Omental fat pad (tissue), 3 donors: ENCODE measurements at regions not wholly inside any gene's neighbourhood (a gene's known extent, or its start where the extent isn't known, plus 50 kb on each side); places are given as distances from the start of the nearest gene placed in this dataset.

ENCODE experiments used
- ATAC-seq: fragments of 150-250 bp; one replicate; pipeline ENCODE4 v1.9.1; 2016; ENCODE audit warnings: mild to moderate bottlenecking, moderate library complexity; ENCODE audit not compliant: low FRiP score
- DNase-seq: peaks from one replicate; pipeline ENCODE4 v3.0.0-alpha.2; 2019; ENCODE audit warnings: low spot score
- TF ChIP-seq, protein P1 (sequence below), 3 donors: fragments of 450-650 bp; IDR thresholded peaks; one replicate each; pipeline ENCODE4 v1.5.1; 2016 to 2017; ENCODE audit warnings: antibody characterized with exemption in 3 of 3, mild to moderate bottlenecking in 3 of 3, moderate library complexity in 2 of 3

DNA sequence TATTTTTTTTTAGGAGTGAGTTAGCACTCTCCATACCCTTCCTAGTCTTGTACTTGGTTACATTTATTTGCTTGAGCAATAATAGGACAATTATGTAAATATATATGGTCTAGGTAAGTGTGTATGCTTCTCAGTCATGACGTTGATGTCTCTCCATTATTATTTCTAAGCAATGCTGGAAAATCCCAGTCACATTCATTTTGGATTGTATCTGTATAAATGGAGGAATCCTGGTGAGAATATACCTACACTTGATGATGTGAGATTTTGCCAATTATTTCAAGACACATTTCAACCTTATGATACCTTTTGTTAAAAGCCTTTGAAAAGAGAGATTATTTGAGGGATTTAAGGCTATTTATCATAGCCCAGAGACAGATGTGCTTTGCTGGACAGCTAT lies 2244.5 kb upstream of the WWC1 start:
- DNase-seq, result no peak
- TF ChIP-seq, protein P1, sequence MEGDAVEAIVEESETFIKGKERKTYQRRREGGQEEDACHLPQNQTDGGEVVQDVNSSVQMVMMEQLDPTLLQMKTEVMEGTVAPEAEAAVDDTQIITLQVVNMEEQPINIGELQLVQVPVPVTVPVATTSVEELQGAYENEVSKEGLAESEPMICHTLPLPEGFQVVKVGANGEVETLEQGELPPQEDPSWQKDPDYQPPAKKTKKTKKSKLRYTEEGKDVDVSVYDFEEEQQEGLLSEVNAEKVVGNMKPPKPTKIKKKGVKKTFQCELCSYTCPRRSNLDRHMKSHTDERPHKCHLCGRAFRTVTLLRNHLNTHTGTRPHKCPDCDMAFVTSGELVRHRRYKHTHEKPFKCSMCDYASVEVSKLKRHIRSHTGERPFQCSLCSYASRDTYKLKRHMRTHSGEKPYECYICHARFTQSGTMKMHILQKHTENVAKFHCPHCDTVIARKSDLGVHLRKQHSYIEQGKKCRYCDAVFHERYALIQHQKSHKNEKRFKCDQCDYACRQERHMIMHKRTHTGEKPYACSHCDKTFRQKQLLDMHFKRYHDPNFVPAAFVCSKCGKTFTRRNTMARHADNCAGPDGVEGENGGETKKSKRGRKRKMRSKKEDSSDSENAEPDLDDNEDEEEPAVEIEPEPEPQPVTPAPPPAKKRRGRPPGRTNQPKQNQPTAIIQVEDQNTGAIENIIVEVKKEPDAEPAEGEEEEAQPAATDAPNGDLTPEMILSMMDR (IDR thresholded peaks at IDR 0.05), result no peak
- no peak for ATAC-seq

DNA sequence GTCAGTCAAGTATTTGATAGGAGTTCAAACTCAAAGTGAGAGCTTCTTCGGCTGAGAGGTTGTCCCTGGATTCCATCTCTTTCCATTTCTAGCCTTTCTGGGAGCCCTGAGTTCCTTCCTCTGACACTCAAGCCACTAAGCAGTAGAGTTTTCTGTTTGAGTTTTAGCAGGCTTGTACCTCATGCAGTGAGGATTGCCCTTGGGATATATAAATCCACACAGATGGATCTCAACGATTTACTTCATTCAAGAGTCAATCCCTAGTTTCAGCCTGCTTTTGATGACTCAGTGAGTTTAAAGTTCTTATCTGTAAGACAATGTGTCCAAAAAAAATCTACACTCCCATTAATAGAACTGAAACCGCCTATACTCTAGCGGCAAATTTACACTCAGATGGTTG lies 2240.9 kb upstream of the WWC1 start:
- TF ChIP-seq, protein P1 (IDR thresholded peaks at IDR 0.05), result no peak
- DNase-seq (no peak), ATAC-seq (no peak)

DNA sequence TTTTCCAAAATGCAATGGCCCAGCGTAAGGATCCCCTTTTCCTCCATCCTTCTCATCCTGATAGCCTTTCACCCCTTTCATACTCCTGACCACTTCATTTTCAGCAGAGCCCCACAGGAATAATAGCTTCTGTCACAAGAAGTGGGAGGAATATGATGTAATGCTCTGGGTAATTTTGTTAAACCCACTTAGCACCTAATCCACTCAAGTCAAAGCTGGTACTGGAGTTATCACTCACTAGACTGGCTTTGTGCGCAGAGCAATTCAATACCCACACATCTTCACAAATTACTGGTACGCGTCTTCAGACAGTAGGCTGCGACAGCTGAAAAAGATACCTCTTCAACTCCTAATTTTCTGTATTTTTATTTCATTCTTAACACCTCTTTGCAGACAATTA lies 2232.8 kb upstream of the WWC1 start:
- DNase-seq, result no peak
- TF ChIP-seq, protein P1 (IDR thresholded peaks at IDR 0.05), result no peak
- ATAC-seq, result no peak

DNA sequence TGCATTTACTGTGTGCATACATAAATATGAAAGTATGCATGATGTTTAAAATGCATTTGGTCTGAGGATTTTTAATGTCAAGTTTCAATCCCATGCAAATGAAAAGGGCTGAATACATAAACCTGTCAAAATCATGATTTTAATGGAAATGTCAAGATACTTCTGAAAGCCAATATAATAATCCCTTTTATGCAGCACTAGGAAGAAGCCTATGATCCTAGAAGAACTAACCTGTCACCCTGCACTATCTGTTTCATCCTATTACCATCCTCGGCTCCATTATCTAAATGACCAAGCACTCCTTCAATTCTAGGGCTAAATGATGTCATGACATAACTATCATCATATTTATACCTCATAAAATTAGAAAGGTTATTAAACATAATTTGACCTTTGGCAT lies 2229.4 kb upstream of the WWC1 start:
- ATAC-seq (no peak), DNase-seq (no peak)
- TF ChIP-seq, protein P1 (IDR thresholded peaks at IDR 0.05), result no peak

DNA sequence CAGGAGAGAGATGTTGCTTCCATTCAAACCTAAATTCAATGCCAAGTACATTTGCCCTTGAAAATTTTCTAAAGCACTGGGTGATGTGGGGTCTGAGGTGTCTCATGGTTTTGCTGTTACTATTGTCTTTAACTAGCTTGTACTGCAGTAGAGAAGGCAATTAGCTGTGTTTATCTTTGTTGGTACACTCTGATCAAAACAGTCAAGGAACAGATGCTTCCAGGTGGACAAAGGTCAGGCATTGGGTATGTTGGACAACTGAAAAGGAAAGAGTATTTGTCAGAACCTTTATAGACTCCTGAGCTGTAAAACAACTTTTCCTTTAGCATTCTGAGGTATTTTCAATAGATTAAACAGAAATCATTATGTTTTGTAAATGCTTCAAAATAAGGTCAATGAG lies 2228.7 kb upstream of the WWC1 start:
- DNase-seq (no peak), ATAC-seq (no peak)
- TF ChIP-seq, protein P1 (IDR thresholded peaks at IDR 0.05), result no peak

DNA sequence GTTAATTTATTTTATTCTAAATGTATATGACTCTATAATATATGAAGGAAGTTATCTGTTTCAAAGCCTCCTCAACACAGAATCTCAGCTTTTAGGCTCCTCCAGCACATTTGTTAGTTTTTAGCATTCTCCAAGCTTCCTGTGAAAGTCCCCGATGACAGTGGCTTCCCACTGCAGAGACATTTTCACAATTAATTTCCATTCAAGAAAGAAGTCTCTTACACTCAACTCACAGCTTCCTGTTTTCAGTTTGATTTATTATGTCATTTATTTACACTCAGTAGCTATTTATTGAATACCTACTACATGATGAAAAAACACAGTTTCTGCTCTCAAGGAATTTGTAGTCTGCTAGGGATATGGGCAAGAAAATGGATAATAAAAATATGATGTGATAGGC lies 2228.2 kb upstream of the WWC1 start:
- DNase-seq, result no peak
- TF ChIP-seq, protein P1 (IDR thresholded peaks at IDR 0.05), result no peak
- ATAC-seq, result no peak

DNA sequence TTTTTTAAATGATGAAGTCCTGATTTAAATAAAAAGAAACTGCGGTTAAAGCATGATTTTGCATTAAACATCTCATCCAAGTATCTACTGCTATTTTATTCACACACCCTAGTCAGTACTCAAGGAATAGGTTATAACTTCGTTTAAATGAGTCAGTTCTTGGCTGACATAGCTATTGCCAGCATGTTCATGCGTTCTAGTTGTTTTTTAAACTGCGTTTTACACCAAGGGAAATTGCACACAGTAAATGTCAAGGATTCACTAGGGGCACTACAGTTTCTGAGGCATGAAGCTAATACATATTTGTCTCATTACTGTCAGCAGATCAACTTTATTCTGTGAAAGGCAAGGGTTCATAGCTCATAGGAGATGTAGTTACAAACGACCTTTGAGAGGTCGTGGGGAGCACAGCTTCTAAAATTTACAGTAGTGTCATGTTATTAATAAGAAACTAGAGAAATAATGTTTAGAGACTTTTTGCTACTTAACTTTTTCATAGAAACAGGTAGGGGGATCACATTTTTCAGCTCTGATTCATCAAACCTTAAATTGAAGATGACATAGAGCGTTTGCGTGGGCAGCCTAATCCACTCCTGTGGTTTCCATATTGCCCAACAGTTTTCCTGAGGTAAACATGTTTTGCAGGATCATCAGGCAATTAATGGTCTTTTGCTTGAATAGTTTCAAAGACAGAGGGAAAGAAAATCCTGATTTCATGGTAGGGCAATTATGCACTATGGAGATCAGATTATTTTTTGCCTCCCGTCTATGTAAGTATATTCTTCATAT lies 2222.7 kb upstream of the WWC1 start:
- ATAC-seq (peak; percentile 81), DNase-seq (no peak)
- TF ChIP-seq, protein P1 (IDR thresholded peaks at IDR 0.05), result no peak
